A673 (cell line): ENCODE measurements at regions not wholly inside any gene's neighbourhood (a gene's known extent, or its start where the extent isn't known, plus 50 kb on each side); places are given as distances from the start of the nearest gene placed in this dataset.

ENCODE experiments used
- BruUV-seq: library from RNA; stranded (reverse); fragments of 400-500 nt; replicated peaks from 2 replicates; lab custom pipeline; 2021; lab: Mats Ljungman, UMichigan
- CTCF ChIA-PET: fragments of 300-600 bp; sonication (Branson Sonifier 250); formaldehyde crosslinking; loops from one replicate; lab custom pipeline; 2022; ENCODE audit warnings: antibody characterized with exemption; lab: Charles Lee
- POLR2A ChIA-PET: fragments of 300-600 bp; sonication (Branson Sonifier 250); formaldehyde crosslinking; loops from one replicate; lab custom pipeline; 2022; ENCODE audit warnings: antibody characterized with exemption; ENCODE audit not compliant: low non-redundant PET; lab: Charles Lee
- DNase-seq: peaks from one replicate; pipeline ENCODE4 v3.0.0-alpha.2; 2015; ENCODE audit warnings: low spot score
- H3K27ac ChIP-seq: fragments of 200-600 bp; sonication (generic); 2 replicates; pipeline ENCODE4 v1.5.1; 2016; ENCODE audit warnings: mixed run types, low read depth, mild to moderate bottlenecking, mixed read lengths, antibody characterized with exemption, low read length; ENCODE audit not compliant: poor library complexity, severe bottlenecking
- H3K27me3 ChIP-seq: fragments of 200-600 bp; sonication (generic); replicated peaks from 2 replicates; pipeline ENCODE4 v1.6.1; 2017; ENCODE audit warnings: mixed run types, low read depth, mild to moderate bottlenecking, mixed read lengths, antibody characterized with exemption, low read length; ENCODE audit not compliant: insufficient read depth, poor library complexity
- H3K36me3 ChIP-seq: fragments of 200-600 bp; sonication (generic); 2 replicates; pipeline ENCODE4 v1.6.1; 2016; ENCODE audit warnings: mixed run types, mild to moderate bottlenecking, mixed read lengths, antibody characterized with exemption, low read length; ENCODE audit not compliant: insufficient read depth, poor library complexity, severe bottlenecking
- H3K4me1 ChIP-seq: fragments of 200-600 bp; sonication (generic); 2 replicates; pipeline ENCODE4 v1.6.1; 2017; ENCODE audit warnings: mixed run types, mild to moderate bottlenecking, mixed read lengths, antibody characterized with exemption, low read length; ENCODE audit not compliant: insufficient read depth, poor library complexity, severe bottlenecking
- H3K4me3 ChIP-seq: fragments of 200-600 bp; sonication (generic); 2 replicates; pipeline ENCODE4 v1.5.1; 2016; ENCODE audit warnings: low read depth, mixed run types, mild to moderate bottlenecking, mixed read lengths, low read length; ENCODE audit not compliant: poor library complexity, severe bottlenecking
- H3K9me3 ChIP-seq: fragments of 200-600 bp; sonication (generic); 2 replicates; pipeline ENCODE4 v1.6.1; 2016; ENCODE audit warnings: mixed run types, low read depth, mild to moderate bottlenecking, mixed read lengths, antibody characterized with exemption, low read length; ENCODE audit not compliant: poor library complexity, severe bottlenecking
- CTCF ChIP-seq: fragments of 300-800, 200-600 bp; sonication (generic); conservative IDR thresholded peaks from 2 replicates; pipeline ENCODE4 v1.5.1; 2017; ENCODE audit warnings: low read depth, mild to moderate bottlenecking, antibody characterized with exemption, low read length, moderate library complexity, mixed read lengths
- EZH2 ChIP-seq: fragments of 200-600 bp; sonication (generic); IDR thresholded peaks from 2 replicates; pipeline ENCODE4 v1.6.1; 2017; ENCODE audit warnings: borderline replicate concordance, low read depth, mild to moderate bottlenecking, mixed read lengths, antibody characterized with exemption, low read length; ENCODE audit not compliant: poor library complexity, severe bottlenecking
- intact Hi-C: fragments of 100-400 bp; cut with micrococcal nuclease; formaldehyde crosslinking; loops from one replicate; pipeline ENCODE4 v1.10.0; 2022; ENCODE audit not compliant: unreplicated experiment

- ChIA-PET POLR2A (no interaction called here), CTCF (no interaction called here)
- intact Hi-C loops, result no loop called here
- no peak for DNase-seq
- Histone ChIP-seq H3K27ac (no peak overlapping the region), H3K4me1 (no peaks in the 10 kb centered on the region), H3K4me3 (no peak overlapping the region), H3K36me3 (no peaks in the 10 kb centered on the region), H3K27me3 (no peaks in the 10 kb centered on the region), H3K9me3 (no peaks in the 10 kb centered on the region)
- BruUV-seq, result no TSS peak
- TF ChIP-seq CTCF (no peak), EZH2 (no peak)
These were observed 70.8 kb upstream of the MFGE8 start for GRCh38 chr15:88983861-88984429.

GRCh38 chr15:88985547-88986393 is 72.6 kb upstream of the MFGE8 start:
- no peak overlapping the region for H3K4me3 ChIP-seq
- no TSS peak for BruUV-seq
- ChIA-PET POLR2A (no interaction called here), CTCF (no interaction called here)
- no peaks in the 10 kb centered on the region for H3K9me3 ChIP-seq
- no peak for DNase-seq
- no peak for TF ChIP-seq EZH2
- no peaks in the 10 kb centered on the region for H3K4me1 ChIP-seq
- no peaks in the 10 kb centered on the region for H3K27me3 ChIP-seq
- H3K27ac ChIP-seq, result no peak overlapping the region
- no peaks in the 10 kb centered on the region for H3K36me3 ChIP-seq
- intact Hi-C loops, result no loop called here

GRCh38 chr15:88986949-88987590 is 73.9 kb upstream of the MFGE8 start:
- ChIA-PET POLR2A (no interaction called here), CTCF (interaction anchor here (0.7 to 0.8 kb wide), 2 partner anchors 82 to 220 kb away, joined by 3 to 5 read pairs; no protein-coding TSS in a partner anchor)
- TF ChIP-seq EZH2, result no peak
- TF ChIP-seq CTCF, result no peak
- intact Hi-C loops, result no loop called here
- Histone ChIP-seq H3K4me3 (no peak overlapping the region), H3K27me3 (no peaks in the 10 kb centered on the region), H3K36me3 (no peaks in the 10 kb centered on the region), H3K9me3 (no peaks in the 10 kb centered on the region), H3K4me1 (no peaks in the 10 kb centered on the region), H3K27ac (no peak overlapping the region)
- DNase-seq, result no peak
- no TSS peak for BruUV-seq
